ENCODE measurements at regions not wholly inside any gene's neighbourhood (a gene's known extent, or its start where the extent isn't known, plus 50 kb on each side); places are given as distances from the start of the nearest gene placed in this dataset.

DNA sequence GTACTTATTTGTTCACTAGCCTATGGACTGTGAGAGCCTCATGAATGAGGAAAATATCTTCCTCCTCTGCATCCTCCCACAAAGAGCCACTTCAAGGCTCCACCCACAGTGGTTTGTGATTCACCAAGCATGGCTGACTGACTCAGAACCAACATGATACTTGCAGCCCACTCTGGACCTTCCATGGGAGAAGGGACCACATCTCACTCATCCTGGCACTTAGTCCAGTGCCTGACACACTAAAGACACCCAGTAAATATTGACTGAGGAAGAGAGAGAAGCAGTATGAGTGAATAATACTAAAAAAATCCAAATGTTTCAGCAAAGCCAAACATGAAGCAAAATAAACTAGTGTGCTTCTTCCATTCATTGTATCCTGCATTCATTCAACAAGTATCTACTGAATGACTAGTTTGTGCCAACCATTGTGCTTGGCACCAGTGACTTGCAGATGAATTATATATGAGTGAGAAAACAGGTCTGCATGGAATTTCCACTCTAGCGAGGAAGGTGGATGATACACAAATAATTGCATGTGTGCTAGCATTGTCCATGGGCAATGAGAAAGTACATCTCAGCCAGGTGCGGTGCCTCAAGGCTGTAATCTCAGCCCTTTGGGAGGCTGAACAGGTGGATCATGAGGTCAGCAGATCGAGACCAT, 54.9 kb upstream of the BLID start:
- 93% methylated on average over 3 of the region's 3 CpGs for WGBS
- H3K9me3 ChIP-seq (ENCODE audit: control insufficient read depth in 4 of 4, low read length in 3 of 4): no peaks in the 10 kb centered on the region
- H3K4me1 ChIP-seq (ENCODE audit: control insufficient read depth in 4 of 4, insufficient read depth in 4 of 4, low read length in 3 of 4): no peaks in the 10 kb centered on the region
- peaks cover 0 to 2% (median 0%) of the 10 kb centered on the region in 4 donors for H3K36me3 ChIP-seq (ENCODE audit: control insufficient read depth in 4 of 4, insufficient read depth in 3 of 4, low read depth in 1 of 4, low read length in 3 of 4)
- no peak overlapping the region for H3K4me3 ChIP-seq (ENCODE audit: low read depth in 1 of 3, low read length in 3 of 3)
- TF ChIP-seq, protein P1, sequence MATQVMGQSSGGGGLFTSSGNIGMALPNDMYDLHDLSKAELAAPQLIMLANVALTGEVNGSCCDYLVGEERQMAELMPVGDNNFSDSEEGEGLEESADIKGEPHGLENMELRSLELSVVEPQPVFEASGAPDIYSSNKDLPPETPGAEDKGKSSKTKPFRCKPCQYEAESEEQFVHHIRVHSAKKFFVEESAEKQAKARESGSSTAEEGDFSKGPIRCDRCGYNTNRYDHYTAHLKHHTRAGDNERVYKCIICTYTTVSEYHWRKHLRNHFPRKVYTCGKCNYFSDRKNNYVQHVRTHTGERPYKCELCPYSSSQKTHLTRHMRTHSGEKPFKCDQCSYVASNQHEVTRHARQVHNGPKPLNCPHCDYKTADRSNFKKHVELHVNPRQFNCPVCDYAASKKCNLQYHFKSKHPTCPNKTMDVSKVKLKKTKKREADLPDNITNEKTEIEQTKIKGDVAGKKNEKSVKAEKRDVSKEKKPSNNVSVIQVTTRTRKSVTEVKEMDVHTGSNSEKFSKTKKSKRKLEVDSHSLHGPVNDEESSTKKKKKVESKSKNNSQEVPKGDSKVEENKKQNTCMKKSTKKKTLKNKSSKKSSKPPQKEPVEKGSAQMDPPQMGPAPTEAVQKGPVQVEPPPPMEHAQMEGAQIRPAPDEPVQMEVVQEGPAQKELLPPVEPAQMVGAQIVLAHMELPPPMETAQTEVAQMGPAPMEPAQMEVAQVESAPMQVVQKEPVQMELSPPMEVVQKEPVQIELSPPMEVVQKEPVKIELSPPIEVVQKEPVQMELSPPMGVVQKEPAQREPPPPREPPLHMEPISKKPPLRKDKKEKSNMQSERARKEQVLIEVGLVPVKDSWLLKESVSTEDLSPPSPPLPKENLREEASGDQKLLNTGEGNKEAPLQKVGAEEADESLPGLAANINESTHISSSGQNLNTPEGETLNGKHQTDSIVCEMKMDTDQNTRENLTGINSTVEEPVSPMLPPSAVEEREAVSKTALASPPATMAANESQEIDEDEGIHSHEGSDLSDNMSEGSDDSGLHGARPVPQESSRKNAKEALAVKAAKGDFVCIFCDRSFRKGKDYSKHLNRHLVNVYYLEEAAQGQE (IDR thresholded peaks at IDR 0.05): no peak
- TF ChIP-seq FOXA1 (IDR thresholded peaks at IDR 0.05) (no peak), HNF4A (conservative IDR thresholded peaks at IDR 0.05) (no peak), HNF4G (IDR thresholded peaks at IDR 0.05) (no peak), EGR1 (IDR thresholded peaks at IDR 0.05; ENCODE audit: low read depth in 2 of 2) (no peak), RAD21 (IDR thresholded peaks at IDR 0.05) (no peak), JUND (IDR thresholded peaks at IDR 0.05) (no peak)
- TF ChIP-seq, protein P2, sequence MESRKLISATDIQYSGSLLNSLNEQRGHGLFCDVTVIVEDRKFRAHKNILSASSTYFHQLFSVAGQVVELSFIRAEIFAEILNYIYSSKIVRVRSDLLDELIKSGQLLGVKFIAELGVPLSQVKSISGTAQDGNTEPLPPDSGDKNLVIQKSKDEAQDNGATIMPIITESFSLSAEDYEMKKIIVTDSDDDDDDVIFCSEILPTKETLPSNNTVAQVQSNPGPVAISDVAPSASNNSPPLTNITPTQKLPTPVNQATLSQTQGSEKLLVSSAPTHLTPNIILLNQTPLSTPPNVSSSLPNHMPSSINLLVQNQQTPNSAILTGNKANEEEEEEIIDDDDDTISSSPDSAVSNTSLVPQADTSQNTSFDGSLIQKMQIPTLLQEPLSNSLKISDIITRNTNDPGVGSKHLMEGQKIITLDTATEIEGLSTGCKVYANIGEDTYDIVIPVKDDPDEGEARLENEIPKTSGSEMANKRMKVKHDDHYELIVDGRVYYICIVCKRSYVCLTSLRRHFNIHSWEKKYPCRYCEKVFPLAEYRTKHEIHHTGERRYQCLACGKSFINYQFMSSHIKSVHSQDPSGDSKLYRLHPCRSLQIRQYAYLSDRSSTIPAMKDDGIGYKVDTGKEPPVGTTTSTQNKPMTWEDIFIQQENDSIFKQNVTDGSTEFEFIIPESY (IDR thresholded peaks at IDR 0.05): no peak
- no peak overlapping the region for H3K27ac ChIP-seq (ENCODE audit: low read depth in 1 of 2, low read length in 2 of 2)
- no peak for DNase-seq (ENCODE audit: low spot score)
- H3K9ac ChIP-seq (ENCODE audit: low read depth in 1 of 2, low read length in 2 of 2): no peak overlapping the region
- no peaks in the 10 kb centered on the region for H3K27me3 ChIP-seq (ENCODE audit: control insufficient read depth in 4 of 4, insufficient read depth in 4 of 4, low read length in 3 of 4)

DNA sequence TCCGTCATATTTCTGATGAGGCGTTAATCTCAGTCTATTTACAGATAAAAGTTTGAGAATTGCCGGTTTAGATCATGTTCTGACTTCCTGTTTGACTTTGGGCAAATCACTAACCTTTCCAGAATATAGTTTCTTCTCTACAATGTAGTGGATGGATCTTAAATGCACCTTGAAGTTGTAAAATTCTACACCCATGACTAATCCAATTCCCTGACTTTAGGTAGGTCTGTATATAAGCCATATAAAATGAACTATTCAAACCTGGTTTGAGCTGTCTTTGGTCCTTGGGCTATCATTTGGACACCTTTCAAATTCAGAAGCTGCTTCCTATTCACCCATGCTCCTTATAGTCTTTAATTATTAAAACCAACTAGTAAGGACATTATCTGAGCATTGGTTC, 52.2 kb upstream of the BLID start:
- Histone ChIP-seq H3K27me3 (ENCODE audit: control insufficient read depth in 4 of 4, insufficient read depth in 4 of 4, low read length in 3 of 4) (no peaks in the 10 kb centered on the region), H3K9me3 (ENCODE audit: control insufficient read depth in 4 of 4, low read length in 3 of 4) (no peaks in the 10 kb centered on the region), H3K27ac (ENCODE audit: low read depth in 1 of 2, low read length in 2 of 2) (no peak overlapping the region), H3K4me3 (ENCODE audit: low read depth in 1 of 3, low read length in 3 of 3) (no peak overlapping the region), H3K36me3 (ENCODE audit: control insufficient read depth in 4 of 4, insufficient read depth in 3 of 4, low read depth in 1 of 4, low read length in 3 of 4) (peaks cover 0 to 2% (median 0%) of the 10 kb centered on the region in 4 donors), H3K4me1 (ENCODE audit: control insufficient read depth in 4 of 4, insufficient read depth in 4 of 4, low read length in 3 of 4) (no peaks in the 10 kb centered on the region), H3K9ac (ENCODE audit: low read depth in 1 of 2, low read length in 2 of 2) (no peak overlapping the region)
- 79% methylated on average over 3 of the region's 3 CpGs for WGBS
- no peak for DNase-seq (ENCODE audit: low spot score)
- TF ChIP-seq, protein P2 (IDR thresholded peaks at IDR 0.05): no peak

DNA sequence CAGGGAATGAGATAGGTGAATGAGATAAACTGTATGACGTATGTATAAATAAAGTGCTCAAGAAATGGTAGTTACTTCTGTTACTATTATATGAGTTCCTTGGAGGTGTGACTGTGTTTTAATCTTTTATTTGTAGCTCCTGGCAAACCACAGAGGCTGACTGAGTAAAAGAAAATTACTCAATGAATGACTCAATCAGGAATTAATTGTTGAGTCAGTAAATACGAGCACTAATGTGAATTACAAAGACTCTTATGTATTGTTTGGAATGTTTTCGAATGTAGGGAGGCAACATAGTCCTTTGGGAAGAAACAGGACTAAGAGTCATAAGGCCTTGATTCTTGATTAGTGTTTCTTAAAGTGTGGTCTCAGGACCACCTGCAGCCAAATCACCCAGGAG, 51.1 kb upstream of the BLID start:
- Histone ChIP-seq H3K9me3 (ENCODE audit: control insufficient read depth in 4 of 4, low read length in 3 of 4) (no peaks in the 10 kb centered on the region), H3K4me1 (ENCODE audit: control insufficient read depth in 4 of 4, insufficient read depth in 4 of 4, low read length in 3 of 4) (no peaks in the 10 kb centered on the region), H3K27me3 (ENCODE audit: control insufficient read depth in 4 of 4, insufficient read depth in 4 of 4, low read length in 3 of 4) (no peaks in the 10 kb centered on the region), H3K4me3 (ENCODE audit: low read depth in 1 of 3, low read length in 3 of 3) (no peak overlapping the region), H3K9ac (ENCODE audit: low read depth in 1 of 2, low read length in 2 of 2) (no peak overlapping the region), H3K36me3 (ENCODE audit: control insufficient read depth in 4 of 4, insufficient read depth in 3 of 4, low read depth in 1 of 4, low read length in 3 of 4) (peaks cover 0 to 2% (median 0%) of the 10 kb centered on the region in 4 donors), H3K27ac (ENCODE audit: low read depth in 1 of 2, low read length in 2 of 2) (no peak overlapping the region)
- 89% methylated on average over 3 of the region's 3 CpGs for WGBS
- DNase-seq (ENCODE audit: low spot score): no peak
- TF ChIP-seq, protein P3, sequence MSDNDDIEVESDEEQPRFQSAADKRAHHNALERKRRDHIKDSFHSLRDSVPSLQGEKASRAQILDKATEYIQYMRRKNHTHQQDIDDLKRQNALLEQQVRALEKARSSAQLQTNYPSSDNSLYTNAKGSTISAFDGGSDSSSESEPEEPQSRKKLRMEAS (IDR thresholded peaks at IDR 0.05): no peak
- TF ChIP-seq, protein P4, sequence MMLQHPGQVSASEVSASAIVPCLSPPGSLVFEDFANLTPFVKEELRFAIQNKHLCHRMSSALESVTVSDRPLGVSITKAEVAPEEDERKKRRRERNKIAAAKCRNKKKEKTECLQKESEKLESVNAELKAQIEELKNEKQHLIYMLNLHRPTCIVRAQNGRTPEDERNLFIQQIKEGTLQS (IDR thresholded peaks at IDR 0.05): no peak
- TF ChIP-seq, protein P2 (IDR thresholded peaks at IDR 0.05): no peak
- TF ChIP-seq SP1 (IDR thresholded peaks at IDR 0.05): no peak
- TF ChIP-seq, protein P5, sequence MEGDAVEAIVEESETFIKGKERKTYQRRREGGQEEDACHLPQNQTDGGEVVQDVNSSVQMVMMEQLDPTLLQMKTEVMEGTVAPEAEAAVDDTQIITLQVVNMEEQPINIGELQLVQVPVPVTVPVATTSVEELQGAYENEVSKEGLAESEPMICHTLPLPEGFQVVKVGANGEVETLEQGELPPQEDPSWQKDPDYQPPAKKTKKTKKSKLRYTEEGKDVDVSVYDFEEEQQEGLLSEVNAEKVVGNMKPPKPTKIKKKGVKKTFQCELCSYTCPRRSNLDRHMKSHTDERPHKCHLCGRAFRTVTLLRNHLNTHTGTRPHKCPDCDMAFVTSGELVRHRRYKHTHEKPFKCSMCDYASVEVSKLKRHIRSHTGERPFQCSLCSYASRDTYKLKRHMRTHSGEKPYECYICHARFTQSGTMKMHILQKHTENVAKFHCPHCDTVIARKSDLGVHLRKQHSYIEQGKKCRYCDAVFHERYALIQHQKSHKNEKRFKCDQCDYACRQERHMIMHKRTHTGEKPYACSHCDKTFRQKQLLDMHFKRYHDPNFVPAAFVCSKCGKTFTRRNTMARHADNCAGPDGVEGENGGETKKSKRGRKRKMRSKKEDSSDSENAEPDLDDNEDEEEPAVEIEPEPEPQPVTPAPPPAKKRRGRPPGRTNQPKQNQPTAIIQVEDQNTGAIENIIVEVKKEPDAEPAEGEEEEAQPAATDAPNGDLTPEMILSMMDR (IDR thresholded peaks at IDR 0.05; ENCODE audit: low read depth, low read length, missing input control): no peak
- no peak for TF ChIP-seq FOXA2 (IDR thresholded peaks at IDR 0.05)
